Mucosa of descending colon (tissue), 3 donors: ENCODE measurements at regions not wholly inside any gene's neighbourhood (a gene's known extent, or its start where the extent isn't known, plus 50 kb on each side); places are given as distances from the start of the nearest gene placed in this dataset.

Experiments
- ATAC-seq: fragments of 200-7000 bp; cut with Tn5 transposase; one replicate; pipeline ENCODE4 v1.9.1; 2020; ENCODE audit warnings: mild to moderate bottlenecking, moderate library complexity
- DNase-seq, 3 donors: peaks; one replicate each; pipeline ENCODE4 v3.0.0-alpha.2; 2020
- H3K36me3 ChIP-seq: fragments of 200-600 bp; one replicate; pipeline ENCODE4 v1.8.0; 2021; ENCODE audit warnings: low read depth, mild to moderate bottlenecking
- H3K4me1 ChIP-seq: fragments of 200-600 bp; one replicate; pipeline ENCODE4 v1.8.0; 2021; ENCODE audit warnings: low read depth, mild to moderate bottlenecking
- H3K4me3 ChIP-seq: fragments of 200-600 bp; one replicate; pipeline ENCODE4 v1.8.0; 2021; ENCODE audit warnings: mild to moderate bottlenecking
- H3K9me3 ChIP-seq: fragments of 200-600 bp; one replicate; pipeline ENCODE4 v1.8.0; 2021; ENCODE audit warnings: mild to moderate bottlenecking
- intact Hi-C, 2 donors: fragments of 100-400 bp; cut with DNase I in 1 of 2; cut with micrococcal nuclease in 1 of 2; formaldehyde crosslinking; loops; one replicate each; pipeline versions ENCODE4 v1.11.0 to v1.11.1; 2022; cut with DNase I, micrococcal nuclease
- TF ChIP-seq, protein P1 (sequence below): fragments of 200-600 bp; IDR thresholded peaks from one replicate; pipeline ENCODE4 v1.8.0; 2022; ENCODE audit warnings: antibody characterized with exemption, mild to moderate bottlenecking
- donor health status: DM: no; HTN: no; CAD: no; lungs with moderate emphysema.
- donor health status: DM: no; HTN: no; CAD: no.
- donor health status: DM: no; HTN: yes; CAD: no.

DNA sequence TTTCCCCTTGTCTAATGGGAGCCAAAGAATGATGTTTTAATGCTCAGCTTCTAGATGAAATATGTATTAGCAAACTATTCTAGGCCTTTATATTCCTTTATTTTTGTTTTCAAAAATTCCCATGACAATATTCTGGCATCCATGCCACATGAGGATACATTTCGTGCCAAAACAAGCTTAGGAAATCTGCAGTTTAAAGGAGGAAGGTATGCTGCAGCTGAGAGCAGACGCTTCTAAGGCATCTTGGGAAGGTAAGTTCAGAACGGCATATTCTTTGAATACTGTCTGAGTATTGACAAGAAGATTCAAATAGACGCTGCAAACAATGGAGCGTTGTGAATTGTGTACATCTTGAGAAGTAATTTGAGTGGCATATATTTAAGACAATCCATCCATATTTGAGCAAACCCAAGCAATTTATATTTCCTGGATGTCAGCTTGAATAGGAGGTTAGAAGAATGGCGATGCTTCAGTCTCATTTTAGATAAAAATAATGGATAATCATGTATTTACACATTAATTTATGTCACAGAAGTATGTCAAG is 158.6 kb downstream of the RAP2B start:
- no peak for ATAC-seq

DNA sequence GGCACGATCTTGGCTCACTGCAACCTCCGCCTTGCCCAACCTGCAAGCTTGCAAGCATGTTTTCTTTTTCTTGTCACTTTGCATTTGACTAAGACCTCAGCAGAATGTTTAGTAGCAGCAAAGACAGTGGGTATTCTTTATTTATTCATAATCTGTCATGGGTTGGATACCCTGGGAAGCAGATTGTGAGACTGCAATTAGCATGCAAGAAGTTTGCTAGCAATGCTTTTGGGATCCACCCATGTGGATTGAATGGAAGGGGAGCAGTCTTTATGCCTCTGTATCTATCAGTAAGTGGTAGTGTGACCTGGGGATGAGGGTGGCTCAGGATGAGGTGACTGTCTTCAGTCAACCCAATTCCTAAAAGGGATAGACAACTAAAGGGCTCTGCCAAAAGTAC is 166.7 kb downstream of the RAP2B start:
- TF ChIP-seq, protein P1, sequence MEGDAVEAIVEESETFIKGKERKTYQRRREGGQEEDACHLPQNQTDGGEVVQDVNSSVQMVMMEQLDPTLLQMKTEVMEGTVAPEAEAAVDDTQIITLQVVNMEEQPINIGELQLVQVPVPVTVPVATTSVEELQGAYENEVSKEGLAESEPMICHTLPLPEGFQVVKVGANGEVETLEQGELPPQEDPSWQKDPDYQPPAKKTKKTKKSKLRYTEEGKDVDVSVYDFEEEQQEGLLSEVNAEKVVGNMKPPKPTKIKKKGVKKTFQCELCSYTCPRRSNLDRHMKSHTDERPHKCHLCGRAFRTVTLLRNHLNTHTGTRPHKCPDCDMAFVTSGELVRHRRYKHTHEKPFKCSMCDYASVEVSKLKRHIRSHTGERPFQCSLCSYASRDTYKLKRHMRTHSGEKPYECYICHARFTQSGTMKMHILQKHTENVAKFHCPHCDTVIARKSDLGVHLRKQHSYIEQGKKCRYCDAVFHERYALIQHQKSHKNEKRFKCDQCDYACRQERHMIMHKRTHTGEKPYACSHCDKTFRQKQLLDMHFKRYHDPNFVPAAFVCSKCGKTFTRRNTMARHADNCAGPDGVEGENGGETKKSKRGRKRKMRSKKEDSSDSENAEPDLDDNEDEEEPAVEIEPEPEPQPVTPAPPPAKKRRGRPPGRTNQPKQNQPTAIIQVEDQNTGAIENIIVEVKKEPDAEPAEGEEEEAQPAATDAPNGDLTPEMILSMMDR = no peak
- H3K36me3 ChIP-seq = no peaks in the 10 kb centered on the region
- ATAC-seq (no peak), DNase-seq (no peak)
- no peaks in the 10 kb centered on the region for H3K9me3 ChIP-seq
- H3K4me3 ChIP-seq = no peak overlapping the region
- intact Hi-C loops = no loop called here
- no peaks in the 10 kb centered on the region for H3K4me1 ChIP-seq

More for the DNA sequence above, 158.6 kb downstream of the RAP2B start:
- no peaks in the 10 kb centered on the region for H3K36me3 ChIP-seq
- TF ChIP-seq, protein P1 = no peak
- H3K9me3 ChIP-seq = no peaks in the 10 kb centered on the region
- DNase-seq = no peak
- no peaks in the 10 kb centered on the region for H3K4me1 ChIP-seq
- no peak overlapping the region for H3K4me3 ChIP-seq
- intact Hi-C loops = no loop called here

- Histone ChIP-seq H3K4me1 (no peaks in the 10 kb centered on the region), H3K36me3 (no peaks in the 10 kb centered on the region), H3K9me3 (no peaks in the 10 kb centered on the region), H3K4me3 (no peak overlapping the region)
- TF ChIP-seq, protein P1 = no peak
- intact Hi-C loops = no loop called here
- ATAC-seq = no peak
- no peak for DNase-seq
Observed at GRCh38 chr3:153330901-153331300, 168.9 kb downstream of the RAP2B start.

DNA sequence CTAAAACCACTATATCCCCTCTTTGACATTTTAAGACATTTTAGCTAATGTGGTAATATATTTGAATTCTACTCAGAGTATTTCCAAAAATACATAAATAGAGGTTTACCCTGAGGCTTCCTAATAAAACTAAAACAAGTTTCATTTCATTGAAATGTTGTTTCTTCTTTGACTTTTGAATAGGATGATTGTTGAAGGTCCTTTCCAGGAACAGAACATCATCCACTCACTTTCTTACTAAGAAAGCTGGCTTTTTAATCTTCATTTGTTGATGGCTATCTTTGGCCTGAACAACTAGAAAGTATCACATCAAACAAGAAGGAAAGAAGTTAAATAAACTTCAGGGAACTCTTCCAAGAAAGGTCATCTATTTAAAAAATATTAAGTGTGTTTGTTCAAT is 169.7 kb downstream of the RAP2B start:
- no peaks in the 10 kb centered on the region for H3K36me3 ChIP-seq
- H3K9me3 ChIP-seq = no peaks in the 10 kb centered on the region
- TF ChIP-seq, protein P1 = no peak
- intact Hi-C loops = no loop called here
- H3K4me1 ChIP-seq = no peaks in the 10 kb centered on the region
- H3K4me3 ChIP-seq = no peak overlapping the region
- ATAC-seq = no peak
- no peak for DNase-seq

DNA sequence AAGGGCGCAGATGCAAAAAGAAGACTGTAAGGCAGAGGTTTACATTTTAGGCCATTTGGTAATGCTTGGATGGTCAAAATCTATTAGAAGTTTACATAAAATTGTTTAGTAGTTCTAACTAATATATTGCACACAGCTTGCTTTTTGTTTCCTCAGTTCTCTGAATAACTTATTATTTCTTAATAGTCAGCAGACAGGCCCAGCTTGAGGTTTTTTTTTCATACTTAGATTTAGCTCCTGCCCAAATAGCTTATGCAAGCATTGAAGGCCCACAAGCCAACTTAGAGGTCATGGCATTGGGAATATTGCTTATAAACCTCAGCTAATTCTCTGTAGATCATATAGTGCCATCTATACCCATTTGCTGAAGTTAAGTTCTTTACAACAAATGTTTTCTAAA is 172.5 kb downstream of the RAP2B start:
- TF ChIP-seq, protein P1 = no peak
- ATAC-seq = no peak
- Histone ChIP-seq H3K4me3 (no peak overlapping the region), H3K4me1 (no peaks in the 10 kb centered on the region), H3K9me3 (no peaks in the 10 kb centered on the region), H3K36me3 (no peaks in the 10 kb centered on the region)
- intact Hi-C loops = no loop called here
- DNase-seq = no peak

DNA sequence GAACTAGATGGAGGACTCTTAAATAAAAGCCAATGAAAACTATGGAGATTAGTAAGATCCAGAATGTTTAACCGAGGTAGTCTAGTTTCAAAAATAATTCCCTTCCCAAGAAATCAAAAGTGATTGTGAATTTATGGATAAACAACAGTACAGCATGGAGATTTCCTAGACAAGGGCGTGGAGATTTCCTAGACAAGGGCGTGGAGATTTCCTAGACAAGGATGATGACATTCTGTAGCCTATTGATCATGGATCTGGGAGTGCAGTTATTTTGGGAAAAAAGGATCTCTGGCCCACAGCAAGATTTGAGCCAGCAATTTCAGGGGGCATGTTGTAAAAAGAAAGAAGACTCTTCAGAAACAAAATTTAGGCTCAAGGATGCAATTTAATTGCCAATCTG is 175.3 kb downstream of the RAP2B start:
- ATAC-seq (no peak), DNase-seq (no peak)
- Histone ChIP-seq H3K4me1 (no peaks in the 10 kb centered on the region), H3K36me3 (no peaks in the 10 kb centered on the region), H3K4me3 (no peak overlapping the region), H3K9me3 (no peaks in the 10 kb centered on the region)
- intact Hi-C loops = no loop called here
- TF ChIP-seq, protein P1 = no peak
